Neuronal stem cell (in vitro differentiated cells): ENCODE measurements at regions not wholly inside any gene's neighbourhood (a gene's known extent, or its start where the extent isn't known, plus 50 kb on each side); places are given as distances from the start of the nearest gene placed in this dataset.

Source experiments
- DNase-seq: peaks from one replicate; pipeline ENCODE4 v3.0.0-alpha.2; 2013; ENCODE audit warnings: low spot score
- H2AFZ ChIP-seq: one replicate; pipeline ENCODE4 v1.6.1; 2013; ENCODE audit warnings: mild to moderate bottlenecking, low read length, inconsistent platforms
- H2AK5ac ChIP-seq: 2 replicates; pipeline ENCODE4 v1.6.1; 2013; ENCODE audit warnings: low read depth, mild to moderate bottlenecking, inconsistent platforms, low read length, moderate library complexity, mixed read lengths
- H2BK120ac ChIP-seq: 2 replicates; pipeline ENCODE4 v1.6.1; 2013; ENCODE audit warnings: low read depth, mild to moderate bottlenecking, inconsistent platforms, low read length, moderate library complexity, mixed read lengths
- H2BK12ac ChIP-seq: one replicate; pipeline ENCODE4 v1.6.1; 2013; ENCODE audit warnings: low read length, inconsistent platforms
- H2BK15ac ChIP-seq: 2 replicates; pipeline ENCODE4 v1.6.1; 2013; ENCODE audit warnings: mild to moderate bottlenecking, low read length, inconsistent platforms, mixed read lengths
- H2BK5ac ChIP-seq: one replicate; pipeline ENCODE4 v1.6.1; 2013; ENCODE audit warnings: inconsistent platforms, mild to moderate bottlenecking, low read length, moderate library complexity
- H3K14ac ChIP-seq: one replicate; pipeline ENCODE4 v1.6.1; 2013; ENCODE audit warnings: low read length, inconsistent platforms
- H3K18ac ChIP-seq: 2 replicates; pipeline ENCODE4 v1.6.1; 2013; ENCODE audit warnings: low read length, inconsistent platforms
- H3K23ac ChIP-seq: 2 replicates; pipeline ENCODE4 v1.6.1; 2013; ENCODE audit warnings: low read depth, mild to moderate bottlenecking, mixed read lengths, low read length, inconsistent platforms; ENCODE audit not compliant: poor library complexity
- H3K27ac ChIP-seq: replicated peaks from 3 replicates; pipeline ENCODE4 v1.5.1; 2013; ENCODE audit warnings: low read length, inconsistent platforms
- H3K27me3 ChIP-seq, 3 experiments: 2 replicates each; pipeline ENCODE4 v1.6.1; 2013; ENCODE audit warnings: low read length in 3 of 3, mild to moderate bottlenecking in 2 of 3, inconsistent platforms in 1 of 3, low read depth in 1 of 3, mixed read lengths in 1 of 3, moderate library complexity in 1 of 3; ENCODE audit not compliant: control insufficient read depth in 3 of 3, insufficient read depth in 3 of 3
- H3K36me3 ChIP-seq, 2 donors: replicated peaks in 1 of 2; 2 replicates each; pipeline ENCODE4 v1.6.1; 2013; ENCODE audit warnings: low read length in 2 of 2; ENCODE audit not compliant: control insufficient read depth in 2 of 2, insufficient read depth in 2 of 2
- H3K4ac ChIP-seq: 2 replicates; pipeline ENCODE4 v1.6.1; 2013; ENCODE audit warnings: inconsistent platforms, mild to moderate bottlenecking, low read length, moderate library complexity
- H3K4me1 ChIP-seq, 2 donors: 1 replicate in 1 of 2; 2 replicates in 1 of 2; pipeline ENCODE4 v1.6.1; 2013; ENCODE audit warnings: low read length in 2 of 2, low read depth in 1 of 2; ENCODE audit not compliant: control insufficient read depth in 2 of 2, insufficient read depth in 1 of 2
- H3K4me2 ChIP-seq: one replicate; pipeline ENCODE4 v1.6.1; 2013; ENCODE audit warnings: mild to moderate bottlenecking, low read length, inconsistent platforms; ENCODE audit not compliant: insufficient read depth, poor library complexity, severe bottlenecking
- H3K4me3 ChIP-seq, 2 donors: 2 replicates each; pipeline ENCODE4 v1.5.1; 2013; ENCODE audit warnings: low read length in 2 of 2, mild to moderate bottlenecking in 2 of 2, inconsistent platforms in 1 of 2, moderate library complexity in 1 of 2
- H3K79me1 ChIP-seq: one replicate; pipeline ENCODE4 v1.6.1; 2013; ENCODE audit warnings: low read depth, mild to moderate bottlenecking, inconsistent platforms, low read length, moderate library complexity
- H3K9ac ChIP-seq: one replicate; pipeline ENCODE4 v1.6.1; 2013; ENCODE audit warnings: mild to moderate bottlenecking, low read depth, low read length, inconsistent platforms; ENCODE audit not compliant: poor library complexity
- H3K9me3 ChIP-seq, 2 donors: replicated peaks in 1 of 2; 2 replicates each; pipeline versions ENCODE3 to v1.6.1; 2013; ENCODE audit warnings: low read length in 2 of 2, mild to moderate bottlenecking in 2 of 2, inconsistent platforms in 1 of 2, low read depth in 1 of 2, mixed read lengths in 1 of 2, moderate library complexity in 1 of 2; ENCODE audit not compliant: control insufficient read depth in 2 of 2, insufficient read depth in 1 of 2
- H4K8ac ChIP-seq: one replicate; pipeline ENCODE4 v1.6.1; 2013; ENCODE audit warnings: low read depth, mild to moderate bottlenecking, inconsistent platforms, low read length, moderate library complexity
- H4K91ac ChIP-seq: one replicate; pipeline ENCODE4 v1.6.1; 2013; ENCODE audit warnings: low read length, low read depth, mild to moderate bottlenecking, inconsistent platforms; ENCODE audit not compliant: poor library complexity
- WGBS, 2 donors: extraction: QIAGEN DNeasy Blood & Tissue Kit; methylation state at CpG; one replicate each; pipeline ENCODE4 v1.1.7; 2013; ENCODE audit warnings: missing lambda C conversion rate in 2 of 2, mixed read lengths in 1 of 2; ENCODE audit not compliant: insufficient read length in 2 of 2, insufficient replicate concordance in 1 of 2; ENCODE audit errors: extremely low coverage in 2 of 2; 5-methylcytosine and 5-hydroxymethylcytosine counted together

- H3K4me3 ChIP-seq: no peak overlapping the region
- no peaks in the 10 kb centered on the region for H3K9me3 ChIP-seq
- no peak overlapping the region for H3K9ac ChIP-seq
- no peak overlapping the region for H2AFZ ChIP-seq
- H3K4ac ChIP-seq: no peak overlapping the region
- no peaks in the 10 kb centered on the region for H3K79me1 ChIP-seq
- no peak overlapping the region for H3K23ac ChIP-seq
- no peaks in the 10 kb centered on the region for H3K36me3 ChIP-seq
- H3K14ac ChIP-seq: no peak overlapping the region
- H4K91ac ChIP-seq: no peak overlapping the region
- no peak overlapping the region for H2AK5ac ChIP-seq
- H3K4me1 ChIP-seq: no peaks in the 10 kb centered on the region
- H3K18ac ChIP-seq: no peak overlapping the region
- no peak overlapping the region for H2BK5ac ChIP-seq
- H2BK15ac ChIP-seq: no peak overlapping the region
- no peak for DNase-seq
- no peak overlapping the region for H3K4me2 ChIP-seq
- H2BK120ac ChIP-seq: no peak overlapping the region
- no CpG with 5 or more reads among the region's 5 CpGs for WGBS, 2 donors
- no peak overlapping the region for H4K8ac ChIP-seq
- no peak overlapping the region for H3K27ac ChIP-seq
- no peak overlapping the region for H2BK12ac ChIP-seq
- H3K27me3 ChIP-seq: no peaks in the 10 kb centered on the region
These were observed 167.1 kb upstream of the FBXL4 start for GRCh38 chr6:99114769-99115406.

DNA sequence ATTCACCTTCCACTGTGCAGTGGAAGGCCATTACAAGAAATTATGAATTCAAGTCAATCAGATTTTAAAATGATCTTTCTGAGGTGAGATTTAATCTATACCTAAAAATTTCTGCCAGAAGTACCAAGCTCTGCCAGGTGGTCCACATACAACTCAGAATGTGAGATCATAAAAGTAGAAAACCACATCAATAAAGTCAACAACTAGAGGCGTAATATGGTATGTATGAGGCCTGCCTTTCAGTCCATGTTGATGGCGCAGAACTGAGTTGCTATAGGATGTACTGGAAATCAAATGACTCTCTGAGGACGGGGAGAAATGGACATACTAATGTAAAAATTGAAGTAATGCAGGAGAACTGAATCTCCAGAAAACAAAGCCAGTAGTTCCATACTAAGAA lies 163.8 kb upstream of the FBXL4 start:
- no peak overlapping the region for H3K9ac ChIP-seq
- H2BK120ac ChIP-seq: no peak overlapping the region
- H3K18ac ChIP-seq: no peak overlapping the region
- H3K4me2 ChIP-seq: no peak overlapping the region
- no peak overlapping the region for H4K8ac ChIP-seq
- no peak overlapping the region for H2BK15ac ChIP-seq
- no peaks in the 10 kb centered on the region for H3K36me3 ChIP-seq
- H4K91ac ChIP-seq: no peak overlapping the region
- no peaks in the 10 kb centered on the region for H3K9me3 ChIP-seq
- H3K23ac ChIP-seq: no peak overlapping the region
- H2BK12ac ChIP-seq: no peak overlapping the region
- H3K4me1 ChIP-seq: no peaks in the 10 kb centered on the region
- no peak for DNase-seq
- no peak overlapping the region for H3K4ac ChIP-seq
- no peaks in the 10 kb centered on the region for H3K79me1 ChIP-seq
- no peak overlapping the region for H3K27ac ChIP-seq
- no CpG with 5 or more reads among the region's 3 CpGs for WGBS, 2 donors
- H2AFZ ChIP-seq: no peak overlapping the region
- H3K27me3 ChIP-seq: no peaks in the 10 kb centered on the region
- H3K4me3 ChIP-seq: no peak overlapping the region
- no peak overlapping the region for H2AK5ac ChIP-seq
- H3K14ac ChIP-seq: no peak overlapping the region
- H2BK5ac ChIP-seq: no peak overlapping the region

DNA sequence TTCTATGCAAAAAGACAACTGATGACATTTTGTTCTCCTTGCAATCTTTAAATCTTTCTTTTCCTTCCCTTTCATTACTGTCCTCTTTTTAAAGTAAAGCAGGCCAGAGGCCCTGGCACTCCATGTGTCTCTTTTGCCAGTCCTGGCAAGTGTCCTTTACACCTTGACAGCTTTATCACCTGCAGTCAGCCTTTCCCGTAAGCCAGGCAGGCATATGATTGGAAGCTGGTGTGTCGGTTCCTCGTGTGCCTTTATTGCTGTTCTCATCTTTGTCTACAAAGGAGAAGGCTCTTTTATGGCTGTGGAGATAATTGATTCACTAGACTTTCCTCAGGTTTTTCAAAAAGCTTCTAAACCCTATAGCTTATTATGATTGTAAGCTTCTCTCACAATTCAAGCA lies 162.3 kb upstream of the FBXL4 start:
- no peak overlapping the region for H3K27ac ChIP-seq
- no peak overlapping the region for H2BK12ac ChIP-seq
- no peak overlapping the region for H2BK5ac ChIP-seq
- H3K4me2 ChIP-seq: no peak overlapping the region
- H2BK120ac ChIP-seq: no peak overlapping the region
- no peak overlapping the region for H4K91ac ChIP-seq
- no peak overlapping the region for H3K9ac ChIP-seq
- no peak overlapping the region for H3K18ac ChIP-seq
- H3K4ac ChIP-seq: no peak overlapping the region
- no peak overlapping the region for H3K4me3 ChIP-seq
- no peaks in the 10 kb centered on the region for H3K27me3 ChIP-seq
- H2AK5ac ChIP-seq: no peak overlapping the region
- WGBS, 2 donors: no CpG with 5 or more reads among the region's 3 CpGs
- H3K9me3 ChIP-seq: no peaks in the 10 kb centered on the region
- no peak overlapping the region for H3K14ac ChIP-seq
- no peak overlapping the region for H2BK15ac ChIP-seq
- H3K79me1 ChIP-seq: no peaks in the 10 kb centered on the region
- no peak for DNase-seq
- no peaks in the 10 kb centered on the region for H3K36me3 ChIP-seq
- no peaks in the 10 kb centered on the region for H3K4me1 ChIP-seq
- no peak overlapping the region for H3K23ac ChIP-seq
- H4K8ac ChIP-seq: no peak overlapping the region
- no peak overlapping the region for H2AFZ ChIP-seq

- Histone ChIP-seq H2BK120ac (no peak overlapping the region), H3K23ac (no peak overlapping the region), H3K4me1 (no peaks in the 10 kb centered on the region), H4K91ac (no peak overlapping the region), H3K4me2 (no peak overlapping the region), H3K9me3 (no peaks in the 10 kb centered on the region), H3K36me3 (no peaks in the 10 kb centered on the region), H3K79me1 (no peaks in the 10 kb centered on the region), H3K18ac (no peak overlapping the region), H3K4me3 (no peak overlapping the region), H2BK5ac (no peak overlapping the region), H2AK5ac (no peak overlapping the region), H3K14ac (no peak overlapping the region), H4K8ac (no peak overlapping the region), H3K9ac (no peak overlapping the region), H3K27me3 (no peaks in the 10 kb centered on the region), H2AFZ (no peak overlapping the region), H2BK12ac (no peak overlapping the region), H3K4ac (no peak overlapping the region), H3K27ac (no peak overlapping the region), H2BK15ac (no peak overlapping the region)
- no peak for DNase-seq
- WGBS, 2 donors: no CpG with 5 or more reads among the region's 3 CpGs
These were observed 156.5 kb upstream of the FBXL4 start for GRCh38 chr6:99104218-99104617.
